HG02763 (cell line): ENCODE measurements at regions not wholly inside any gene's neighbourhood (a gene's known extent, or its start where the extent isn't known, plus 50 kb on each side); places are given as distances from the start of the nearest gene placed in this dataset.

ENCODE experiments used
- ATAC-seq: cut with Tn5 transposase; IDR thresholded peaks from one replicate; pipeline ENCODE4 v1.9.1; 2021; ENCODE audit warnings: mild to moderate bottlenecking, moderate library complexity; ENCODE audit not compliant: unreplicated experiment

GRCh38 chr1:219523411-219523810, 89.5 kb downstream of the ZC3H11B start:
- ATAC-seq = no peak

GRCh38 chr1:219521325-219521724, 91.6 kb downstream of the ZC3H11B start:
- ATAC-seq = no peak

- ATAC-seq = no peak
Measured at GRCh38 chr1:219520241-219520640, 92.7 kb downstream of the ZC3H11B start.

GRCh38 chr1:219518907-219519248, 94.0 kb downstream of the ZC3H11B start:
- no peak for ATAC-seq

GRCh38 chr1:219518168-219518906, 94.6 kb downstream of the ZC3H11B start:
- ATAC-seq = no peak

GRCh38 chr1:219517031-219517430, 95.9 kb downstream of the ZC3H11B start:
- ATAC-seq = no peak

- no peak for ATAC-seq
Measured at GRCh38 chr1:219514728-219515127, 98.2 kb downstream of the ZC3H11B start.

- ATAC-seq = no peak
Measured at GRCh38 chr1:219507437-219507836, 105.5 kb downstream of the ZC3H11B start.

- no peak for ATAC-seq
Measured at GRCh38 chr1:219506936-219507335, 106.0 kb downstream of the ZC3H11B start.

GRCh38 chr1:219506473-219506899, 106.4 kb downstream of the ZC3H11B start:
- no peak for ATAC-seq

- ATAC-seq = no peak
Measured at GRCh38 chr1:219505886-219506285, 107.0 kb downstream of the ZC3H11B start.

GRCh38 chr1:219503604-219504003, 109.3 kb downstream of the ZC3H11B start:
- ATAC-seq = no peak

GRCh38 chr1:219500327-219500897, 112.5 kb downstream of the ZC3H11B start:
- no peak for ATAC-seq

- no peak for ATAC-seq
Measured at GRCh38 chr1:219498666-219499065, 114.2 kb downstream of the ZC3H11B start.

GRCh38 chr1:219495737-219496408, 117.0 kb downstream of the ZC3H11B start:
- ATAC-seq = no peak

- no peak for ATAC-seq
Measured at GRCh38 chr1:219492717-219493116, 120.2 kb downstream of the ZC3H11B start.

- no peak for ATAC-seq
Measured at GRCh38 chr1:219490566-219490965, 122.3 kb downstream of the ZC3H11B start.

- no peak for ATAC-seq
Measured at GRCh38 chr1:219489636-219490035, 123.3 kb downstream of the ZC3H11B start.

- ATAC-seq = no peak
Measured at GRCh38 chr1:219488275-219488674, 124.6 kb downstream of the ZC3H11B start.

GRCh38 chr1:219483530-219483929, 129.4 kb downstream of the ZC3H11B start:
- ATAC-seq = no peak

GRCh38 chr1:219480011-219480410, 132.9 kb downstream of the ZC3H11B start:
- no peak for ATAC-seq

- no peak for ATAC-seq
Measured at GRCh38 chr1:219478811-219479210, 134.1 kb downstream of the ZC3H11B start.
